CD8-positive, alpha-beta memory T cell (primary cell): ENCODE measurements at regions not wholly inside any gene's neighbourhood (a gene's known extent, or its start where the extent isn't known, plus 50 kb on each side); places are given as distances from the start of the nearest gene placed in this dataset.

Experiments used
- CTCF ChIA-PET: fragments of 350-600 bp; sonication (Branson Sonifier 250); formaldehyde crosslinking; loops from one replicate; lab custom pipeline; 2021; ENCODE audit warnings: antibody characterized with exemption; lab: Charles Lee
- POLR2A ChIA-PET: fragments of 350-600 bp; sonication (Branson Sonifier 250); formaldehyde crosslinking; loops from one replicate; lab custom pipeline; 2021; ENCODE audit warnings: antibody characterized with exemption; lab: Charles Lee
- DNase-seq, 5 donors: peaks; one replicate each; pipeline versions ENCODE4 v3.0.0 to v3.0.0-alpha.2; 2020 to 2022; ENCODE audit warnings: mixed read lengths in 1 of 5
- H3K27ac ChIP-seq: one replicate; pipeline ENCODE4 v1.7.0; 2013; ENCODE audit warnings: low read depth, mild to moderate bottlenecking, low read length, moderate library complexity
- H3K27me3 ChIP-seq: 2 replicates; pipeline ENCODE4 v1.7.0; 2013; ENCODE audit warnings: low read length, mild to moderate bottlenecking; ENCODE audit not compliant: insufficient read depth, poor library complexity, severe bottlenecking
- H3K36me3 ChIP-seq: 2 replicates; pipeline ENCODE4 v1.7.0; 2013; ENCODE audit warnings: mild to moderate bottlenecking, low read length, moderate library complexity; ENCODE audit not compliant: insufficient read depth
- H3K4me1 ChIP-seq: 2 replicates; pipeline ENCODE4 v1.7.0; 2013; ENCODE audit warnings: mild to moderate bottlenecking, low read length, moderate library complexity; ENCODE audit not compliant: insufficient read depth
- H3K4me3 ChIP-seq: 2 replicates; pipeline ENCODE4 v1.7.0; 2013; ENCODE audit warnings: mild to moderate bottlenecking, low read length
- H3K9me3 ChIP-seq: 2 replicates; pipeline ENCODE4 v1.7.0; 2013; ENCODE audit warnings: mild to moderate bottlenecking, low read length
- H3K27ac Mint-ChIP-seq, 8 donors: one replicate each; pipeline ENCODE4 v1.8.0; 2020 to 2021; ENCODE audit warnings: mixed read lengths in 8 of 8, mild to moderate bottlenecking in 6 of 8, inconsistent platforms in 3 of 8, moderate library complexity in 3 of 8
- H3K27me3 Mint-ChIP-seq, 2 donors: one replicate each; pipeline ENCODE4 v1.8.0; 2020 to 2021; ENCODE audit warnings: mixed read lengths in 2 of 2, mild to moderate bottlenecking in 1 of 2, moderate library complexity in 1 of 2
- H3K36me3 Mint-ChIP-seq, 3 donors: one replicate each; pipeline ENCODE4 v1.8.0; 2020 to 2021; ENCODE audit warnings: mixed read lengths in 3 of 3, inconsistent platforms in 1 of 3, mild to moderate bottlenecking in 1 of 3
- H3K4me1 Mint-ChIP-seq, 3 donors: one replicate each; pipeline ENCODE4 v1.8.0; 2020 to 2021; ENCODE audit warnings: mixed read lengths in 3 of 3, inconsistent platforms in 1 of 3, mild to moderate bottlenecking in 1 of 3
- H3K4me3 Mint-ChIP-seq, 7 donors: one replicate each; pipeline ENCODE4 v1.8.0; 2020 to 2021; ENCODE audit warnings: mixed read lengths in 7 of 7, mild to moderate bottlenecking in 6 of 7, moderate library complexity in 4 of 7, inconsistent platforms in 2 of 7
- H3K9me3 Mint-ChIP-seq, 5 donors: one replicate each; pipeline ENCODE4 v1.8.0; 2020 to 2022; ENCODE audit warnings: mixed read lengths in 5 of 5, mild to moderate bottlenecking in 3 of 5, moderate library complexity in 2 of 5, inconsistent platforms in 1 of 5

- Mint-ChIP-seq H3K36me3 (no peaks in the 10 kb centered on the region), H3K27ac (no peak overlapping the region), H3K27me3 (peaks cover 0 to 4% of the 10 kb centered on the region in 2 donors), H3K4me1 (no peaks in the 10 kb centered on the region), H3K4me3 (no peak overlapping the region), H3K9me3 (peaks cover 0 to 1% (median 0%) of the 10 kb centered on the region in 5 donors)
- DNase-seq: no peak
- Histone ChIP-seq H3K27me3 (no peaks in the 10 kb centered on the region), H3K9me3 (no peaks in the 10 kb centered on the region), H3K4me3 (no peak overlapping the region), H3K36me3 (no peaks in the 10 kb centered on the region), H3K4me1 (no peaks in the 10 kb centered on the region), H3K27ac (no peak overlapping the region)
- ChIA-PET POLR2A (no interaction called here), CTCF (no interaction called here)
Measured at GRCh38 chr10:33710006-33710405, 375.5 kb upstream of the NRP1 start.

- H3K27ac ChIP-seq: no peak overlapping the region
- peaks cover 0 to 4% of the 10 kb centered on the region in 2 donors for H3K27me3 Mint-ChIP-seq
- peaks cover 0 to 1% (median 0%) of the 10 kb centered on the region in 5 donors for H3K9me3 Mint-ChIP-seq
- H3K4me1 ChIP-seq: no peaks in the 10 kb centered on the region
- H3K36me3 ChIP-seq: no peaks in the 10 kb centered on the region
- CTCF ChIA-PET: interaction anchor here (0.8 kb wide), 1 partner anchor 9 kb away, joined by 5 read pairs; no protein-coding TSS in a partner anchor
- H3K27me3 ChIP-seq: no peaks in the 10 kb centered on the region
- H3K9me3 ChIP-seq: no peaks in the 10 kb centered on the region
- H3K27ac Mint-ChIP-seq: no peak overlapping the region
- H3K36me3 Mint-ChIP-seq: no peaks in the 10 kb centered on the region
- no peak overlapping the region for H3K4me3 Mint-ChIP-seq
- H3K4me1 Mint-ChIP-seq: no peaks in the 10 kb centered on the region
- no peak overlapping the region for H3K4me3 ChIP-seq
- POLR2A ChIA-PET: no interaction called here
- DNase-seq: no peak
Measured at GRCh38 chr10:33709008-33709753, 374.7 kb upstream of the NRP1 start.

DNA sequence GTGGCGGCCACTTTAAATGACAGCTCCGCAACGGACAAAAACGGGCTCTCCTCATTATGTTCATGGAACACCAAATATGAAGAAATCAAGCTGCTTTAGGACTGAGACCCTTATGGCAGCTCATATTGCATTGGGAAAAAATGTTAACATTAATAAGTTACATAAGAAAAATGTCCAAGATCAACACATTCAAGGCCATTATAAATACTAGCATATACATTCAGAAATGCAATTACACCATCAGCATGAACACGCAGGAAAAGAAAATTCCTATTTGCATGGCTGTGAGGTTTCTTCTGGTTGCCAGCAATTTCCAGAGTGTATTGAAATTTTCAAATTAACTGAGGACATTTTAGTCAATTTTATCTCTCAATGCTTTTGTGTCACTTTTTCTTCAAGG, 374.1 kb upstream of the NRP1 start:
- ChIA-PET CTCF (interaction anchor here (0.8 kb wide), 1 partner anchor 9 kb away, joined by 5 read pairs; no protein-coding TSS in a partner anchor), POLR2A (no interaction called here)
- Histone ChIP-seq H3K4me1 (no peaks in the 10 kb centered on the region), H3K27me3 (no peaks in the 10 kb centered on the region), H3K36me3 (no peaks in the 10 kb centered on the region), H3K4me3 (no peak overlapping the region), H3K9me3 (no peaks in the 10 kb centered on the region), H3K27ac (no peak overlapping the region)
- H3K4me3 Mint-ChIP-seq: no peak overlapping the region
- no peak for DNase-seq
- H3K36me3 Mint-ChIP-seq: no peaks in the 10 kb centered on the region
- no peaks in the 10 kb centered on the region for H3K4me1 Mint-ChIP-seq
- peaks cover 2 to 4% of the 10 kb centered on the region in 2 donors for H3K27me3 Mint-ChIP-seq
- H3K27ac Mint-ChIP-seq: no peak overlapping the region
- peaks cover 0 to 1% (median 0%) of the 10 kb centered on the region in 5 donors for H3K9me3 Mint-ChIP-seq

- POLR2A ChIA-PET: no interaction called here
Measured at GRCh38 chr10:33706746-33707145, 372.3 kb upstream of the NRP1 start.

GRCh38 chr10:33706191-33706590, 371.7 kb upstream of the NRP1 start:
- no peaks in the 10 kb centered on the region for H3K36me3 Mint-ChIP-seq
- Histone ChIP-seq H3K27me3 (no peaks in the 10 kb centered on the region), H3K36me3 (no peaks in the 10 kb centered on the region), H3K27ac (no peak overlapping the region), H3K4me3 (no peak overlapping the region), H3K9me3 (no peaks in the 10 kb centered on the region), H3K4me1 (no peaks in the 10 kb centered on the region)
- H3K9me3 Mint-ChIP-seq: peaks cover 0 to 1% (median 0%) of the 10 kb centered on the region in 5 donors
- no peaks in the 10 kb centered on the region for H3K4me1 Mint-ChIP-seq
- ChIA-PET CTCF (no interaction called here), POLR2A (no interaction called here)
- no peak overlapping the region for H3K4me3 Mint-ChIP-seq
- H3K27me3 Mint-ChIP-seq: peaks cover 0 to 2% of the 10 kb centered on the region in 2 donors
- no peak for DNase-seq
- no peak overlapping the region for H3K27ac Mint-ChIP-seq

More at GRCh38 chr10:33706746-33707145, 372.3 kb upstream of the NRP1 start:
- H3K4me1 ChIP-seq: no peaks in the 10 kb centered on the region
- CTCF ChIA-PET: no interaction called here
- no peaks in the 10 kb centered on the region for H3K36me3 Mint-ChIP-seq
- H3K4me1 Mint-ChIP-seq: no peaks in the 10 kb centered on the region
- no peak for DNase-seq
- no peak overlapping the region for H3K27ac Mint-ChIP-seq
- no peaks in the 10 kb centered on the region for H3K9me3 ChIP-seq
- no peak overlapping the region for H3K4me3 ChIP-seq
- H3K27me3 Mint-ChIP-seq: peaks cover 0 to 2% of the 10 kb centered on the region in 2 donors
- no peaks in the 10 kb centered on the region for H3K27me3 ChIP-seq
- no peak overlapping the region for H3K4me3 Mint-ChIP-seq
- peaks cover 0 to 1% (median 0%) of the 10 kb centered on the region in 5 donors for H3K9me3 Mint-ChIP-seq
- H3K36me3 ChIP-seq: no peaks in the 10 kb centered on the region
- no peak overlapping the region for H3K27ac ChIP-seq

GRCh38 chr10:33704214-33704830, 369.9 kb upstream of the NRP1 start:
- no peak overlapping the region for H3K4me3 Mint-ChIP-seq
- ChIA-PET CTCF (no interaction called here), POLR2A (no interaction called here)
- no peak for DNase-seq
- Histone ChIP-seq H3K27me3 (no peaks in the 10 kb centered on the region), H3K9me3 (no peaks in the 10 kb centered on the region), H3K27ac (no peak overlapping the region), H3K4me1 (no peaks in the 10 kb centered on the region), H3K36me3 (no peaks in the 10 kb centered on the region), H3K4me3 (no peak overlapping the region)
- H3K36me3 Mint-ChIP-seq: no peaks in the 10 kb centered on the region
- H3K27ac Mint-ChIP-seq: no peak overlapping the region
- H3K27me3 Mint-ChIP-seq: peaks cover 5 to 6% of the 10 kb centered on the region in 2 donors
- no peaks in the 10 kb centered on the region for H3K4me1 Mint-ChIP-seq
- no peaks in the 10 kb centered on the region for H3K9me3 Mint-ChIP-seq

DNA sequence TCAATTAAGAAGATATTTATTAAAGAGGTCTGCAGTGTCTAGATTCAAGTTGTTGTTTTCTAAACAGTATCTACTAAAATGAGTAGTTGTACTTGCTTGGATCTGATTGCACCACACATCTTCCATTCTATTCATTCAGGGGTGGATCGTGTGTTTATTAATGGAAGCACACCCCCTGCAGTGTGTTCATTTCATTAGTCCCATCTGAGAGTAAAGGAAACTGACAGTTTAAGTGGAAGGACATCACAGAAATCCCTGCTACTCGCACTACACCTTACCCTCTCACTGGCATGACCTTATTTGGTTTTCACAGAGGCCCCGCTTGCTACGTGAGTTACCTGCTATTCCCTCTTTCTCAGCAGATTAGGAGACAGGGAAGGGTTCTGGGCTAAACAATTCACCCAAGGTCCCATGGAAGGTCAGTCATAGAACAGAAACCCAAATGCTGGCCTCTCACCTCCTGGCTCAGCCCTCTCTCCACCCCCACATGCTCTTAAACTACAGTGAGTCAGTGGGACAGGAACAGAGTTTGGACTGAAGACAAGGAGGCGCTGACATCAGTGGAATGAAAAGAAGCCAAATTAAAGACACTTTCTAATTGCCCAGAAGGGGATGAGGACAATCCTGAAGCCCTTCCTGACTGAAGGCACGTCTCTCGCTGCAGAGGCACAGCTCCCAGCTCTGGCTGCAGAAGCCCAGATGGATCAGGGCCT, 369.2 kb upstream of the NRP1 start:
- Histone ChIP-seq H3K27ac (no peak overlapping the region), H3K4me3 (no peak overlapping the region), H3K27me3 (no peaks in the 10 kb centered on the region), H3K9me3 (no peaks in the 10 kb centered on the region), H3K36me3 (no peaks in the 10 kb centered on the region), H3K4me1 (no peaks in the 10 kb centered on the region)
- Mint-ChIP-seq H3K27ac (no peak overlapping the region), H3K9me3 (no peaks in the 10 kb centered on the region), H3K36me3 (no peaks in the 10 kb centered on the region), H3K4me3 (no peak overlapping the region), H3K27me3 (peaks cover 5 to 6% of the 10 kb centered on the region in 2 donors), H3K4me1 (no peaks in the 10 kb centered on the region)
- DNase-seq: no peak
- POLR2A ChIA-PET: no interaction called here
- CTCF ChIA-PET: no interaction called here

DNA sequence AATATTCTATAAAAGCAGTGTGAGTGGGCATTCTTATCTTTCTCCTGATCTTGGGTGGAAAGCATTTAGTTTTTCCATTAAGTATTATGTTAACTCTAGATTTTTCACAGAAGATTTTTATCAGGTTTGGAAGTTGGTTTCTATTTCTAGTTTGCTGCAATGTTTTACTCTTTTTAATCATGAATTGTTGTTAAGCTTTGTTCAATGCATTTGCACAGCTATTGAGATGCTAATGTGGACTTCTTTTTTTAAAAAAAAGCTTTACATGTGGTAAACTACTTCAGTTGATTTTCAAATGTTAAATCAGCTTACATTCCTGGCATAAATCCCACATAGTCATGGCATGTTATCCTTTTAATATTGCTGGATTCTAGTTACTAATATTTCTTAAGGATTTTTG, 363.6 kb upstream of the NRP1 start:
- no peak for DNase-seq
- Histone ChIP-seq H3K27me3 (peaks cover 3% of the 10 kb centered on the region), H3K36me3 (no peaks in the 10 kb centered on the region), H3K9me3 (no peaks in the 10 kb centered on the region), H3K27ac (no peak overlapping the region), H3K4me1 (no peaks in the 10 kb centered on the region), H3K4me3 (no peak overlapping the region)
- peaks cover 0 to 5% (median 2%) of the 10 kb centered on the region in 5 donors for H3K9me3 Mint-ChIP-seq
- ChIA-PET POLR2A (no interaction called here), CTCF (no interaction called here)
- no peaks in the 10 kb centered on the region for H3K36me3 Mint-ChIP-seq
- H3K27ac Mint-ChIP-seq: no peak overlapping the region
- H3K4me3 Mint-ChIP-seq: no peak overlapping the region
- no peaks in the 10 kb centered on the region for H3K4me1 Mint-ChIP-seq
- peaks cover 4 to 6% of the 10 kb centered on the region in 2 donors for H3K27me3 Mint-ChIP-seq
